HG02943 (cell line): ENCODE measurements at regions not wholly inside any gene's neighbourhood (a gene's known extent, or its start where the extent isn't known, plus 50 kb on each side); places are given as distances from the start of the nearest gene placed in this dataset.

Experiments used
- ATAC-seq: cut with Tn5 transposase; IDR thresholded peaks from one replicate; pipeline ENCODE4 v1.9.1; 2021; ENCODE audit warnings: mild to moderate bottlenecking, low read depth, moderate library complexity; ENCODE audit not compliant: unreplicated experiment

DNA sequence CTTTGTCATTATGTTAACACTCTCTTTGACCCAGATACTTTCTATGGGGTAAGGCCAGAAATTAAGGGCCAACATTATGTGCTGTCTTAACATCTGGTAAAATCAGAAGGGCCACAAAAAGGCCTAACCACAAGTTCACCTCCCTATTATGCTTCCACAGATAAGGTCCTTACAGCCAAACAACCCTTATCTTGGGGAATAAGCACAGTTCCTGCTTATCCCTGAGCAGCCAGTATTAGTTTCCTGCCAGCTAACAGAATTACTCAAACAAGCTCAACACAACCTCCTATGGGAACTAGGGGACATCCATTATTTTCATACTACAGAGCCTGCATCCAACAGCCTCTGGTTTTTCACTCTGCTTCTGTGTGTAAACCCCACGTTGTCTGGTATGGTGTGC is 724.8 kb downstream of the HACE1 start:
- ATAC-seq: no peak

DNA sequence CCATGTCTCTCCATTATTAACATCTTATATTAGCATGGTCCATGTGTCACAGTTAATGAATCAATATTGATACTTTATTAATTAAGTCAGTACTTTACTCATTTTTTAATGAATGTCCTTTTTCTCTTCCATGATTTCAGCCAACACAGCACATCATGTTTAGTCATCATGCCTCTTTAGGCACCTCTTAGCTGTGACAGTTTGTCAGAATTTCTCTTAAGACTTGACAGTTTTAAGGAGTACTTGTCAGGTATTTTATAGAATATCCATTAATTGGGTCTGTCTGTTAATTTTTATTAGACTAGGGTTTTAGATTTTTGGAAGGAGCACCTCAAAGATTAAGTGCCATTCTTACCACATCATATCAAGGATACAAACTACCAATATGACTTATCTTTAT is 729.4 kb downstream of the HACE1 start:
- ATAC-seq: no peak

GRCh38 chr6:104126315-104127005 is 733.3 kb downstream of the HACE1 start:
- no peak for ATAC-seq

GRCh38 chr6:104123227-104123626 is 736.5 kb downstream of the HACE1 start:
- no peak for ATAC-seq

DNA sequence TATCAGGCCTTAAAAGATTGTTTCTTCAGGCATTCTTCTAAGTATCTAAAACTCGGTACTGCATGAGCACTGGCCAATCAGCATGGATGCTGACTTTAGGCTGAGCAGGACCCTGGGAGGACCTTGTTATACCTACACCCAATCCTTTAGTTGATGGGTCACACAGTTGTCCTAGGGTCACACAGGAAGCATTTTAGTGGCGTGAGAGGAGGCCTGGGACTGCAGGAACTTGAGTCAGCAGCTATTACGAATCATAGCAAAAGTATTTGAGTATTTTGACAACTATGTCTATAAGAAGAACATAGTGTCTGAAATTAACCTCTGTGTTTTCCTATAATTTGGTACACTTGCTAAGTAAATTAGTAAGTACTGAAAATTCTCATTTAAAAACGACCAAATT is 741.4 kb downstream of the HACE1 start:
- ATAC-seq: no peak

GRCh38 chr6:104109806-104110205 is 749.9 kb downstream of the HACE1 start:
- no peak for ATAC-seq

DNA sequence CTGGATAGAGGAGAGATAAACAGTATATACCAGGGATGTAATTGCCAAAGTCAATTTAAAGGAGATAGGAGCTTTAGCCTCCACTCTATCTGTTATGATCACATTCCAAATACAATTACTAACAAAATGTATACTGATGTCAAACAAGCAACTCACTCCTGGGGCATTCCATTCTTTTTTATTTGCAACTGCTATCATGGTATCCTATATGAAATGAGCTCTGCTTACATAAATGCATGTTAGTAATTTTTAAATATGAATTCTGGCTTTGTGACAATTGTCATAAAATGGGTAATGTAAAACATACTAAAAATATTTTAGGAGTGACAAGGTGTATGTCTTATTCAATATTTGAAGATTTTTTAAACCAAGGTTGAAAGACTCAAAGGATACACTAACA is 751.1 kb downstream of the HACE1 start:
- ATAC-seq: no peak

- ATAC-seq: no peak
These were observed 763.9 kb downstream of the HACE1 start for GRCh38 chr6:104095661-104096416.

DNA sequence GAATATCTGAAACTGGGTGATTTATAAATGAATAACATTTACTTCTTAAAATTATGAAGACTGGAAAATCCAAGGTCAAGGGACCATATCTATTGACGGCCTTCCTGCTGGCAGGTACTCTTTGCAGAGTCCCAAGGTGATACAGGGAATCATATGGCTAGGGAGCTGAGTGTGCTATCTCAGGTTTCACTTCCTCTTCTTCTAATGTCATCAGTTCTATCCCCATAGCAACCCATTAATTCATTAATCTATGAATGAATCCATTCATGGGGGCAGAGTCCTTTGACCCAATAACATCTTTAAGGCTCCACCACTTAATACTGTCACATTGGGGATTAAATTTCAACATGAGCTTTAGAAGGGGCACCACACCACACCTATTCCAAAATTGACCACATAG is 772.0 kb downstream of the HACE1 start:
- no peak for ATAC-seq

DNA sequence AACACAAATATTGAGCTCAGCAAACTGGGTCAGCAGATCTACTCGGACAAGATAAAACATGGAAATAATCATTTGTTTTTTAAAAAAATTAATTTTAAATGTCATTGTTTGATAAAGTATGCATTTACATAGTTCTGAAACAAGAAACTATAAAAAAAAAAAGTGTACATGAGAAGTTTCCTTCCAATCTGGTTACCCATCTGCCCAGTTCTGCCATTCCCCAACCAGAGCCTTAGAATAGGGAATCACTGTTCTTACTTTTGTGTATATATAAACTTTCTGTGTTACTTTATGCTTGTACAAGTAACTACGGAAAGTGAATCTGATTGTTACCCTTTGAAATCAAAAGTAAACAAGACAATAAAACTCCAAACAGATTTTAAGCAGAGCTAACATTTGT is 791.4 kb downstream of the HACE1 start:
- ATAC-seq: no peak

- ATAC-seq: no peak
These were observed 794.8 kb downstream of the HACE1 start for GRCh38 chr6:104064876-104065275.

GRCh38 chr6:104050455-104050854 is 809.3 kb downstream of the HACE1 start:
- no peak for ATAC-seq

- no peak for ATAC-seq
These were observed 813.3 kb downstream of the HACE1 start for GRCh38 chr6:104046426-104046825.

DNA sequence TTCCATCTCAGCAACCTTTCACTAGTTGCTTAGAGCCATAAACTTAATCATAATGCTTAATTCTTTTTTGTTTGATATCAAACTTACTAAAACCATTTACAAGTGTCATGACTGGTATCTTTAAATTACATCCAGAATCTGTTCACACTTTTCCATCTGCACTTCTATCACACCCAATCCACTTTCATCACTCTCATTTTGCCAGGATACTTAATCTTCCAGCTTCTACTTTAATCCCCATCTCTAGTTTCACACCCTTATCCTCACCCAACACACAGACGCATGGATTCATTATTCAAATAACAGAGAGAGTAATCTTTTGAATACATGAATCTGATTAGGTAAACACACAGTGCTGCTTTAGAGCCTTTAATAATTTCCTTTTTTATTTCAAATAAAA is 828.4 kb downstream of the HACE1 start:
- ATAC-seq: no peak

- ATAC-seq: no peak
These were observed 837.6 kb downstream of the HACE1 start for GRCh38 chr6:104022126-104022525.

DNA sequence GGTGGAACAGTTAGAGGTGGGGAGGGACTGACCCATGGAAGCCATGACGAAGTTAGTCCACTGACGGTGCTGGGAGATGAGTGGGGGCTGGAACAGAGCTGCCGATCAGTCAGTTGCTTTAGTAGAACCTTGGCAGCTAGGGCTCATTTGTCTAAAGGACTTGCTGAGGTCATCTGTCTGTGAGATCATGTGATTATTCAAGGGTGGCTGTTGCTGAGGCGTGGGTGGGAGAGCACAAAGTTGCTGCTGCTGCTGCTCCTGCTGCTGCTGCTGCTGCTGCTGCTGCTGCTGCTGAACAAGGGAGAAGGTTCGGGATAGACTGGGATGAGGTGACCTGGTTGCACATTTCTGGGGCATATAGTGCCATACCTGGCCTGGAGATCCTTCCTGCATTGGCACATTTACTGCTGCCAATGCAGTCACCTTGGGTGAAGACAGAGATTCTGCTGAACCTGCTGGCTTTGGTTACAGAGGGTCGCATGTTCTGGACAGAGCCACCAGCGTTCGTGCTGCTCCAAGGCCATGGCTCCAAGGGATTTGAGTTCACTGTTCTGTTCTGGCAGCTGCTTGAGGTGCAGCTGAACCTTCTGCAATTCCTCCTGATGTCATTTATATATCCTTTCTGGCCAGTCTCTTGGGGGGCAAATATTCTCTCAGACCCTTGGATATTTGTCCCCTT is 840.5 kb downstream of the HACE1 start:
- no peak for ATAC-seq

DNA sequence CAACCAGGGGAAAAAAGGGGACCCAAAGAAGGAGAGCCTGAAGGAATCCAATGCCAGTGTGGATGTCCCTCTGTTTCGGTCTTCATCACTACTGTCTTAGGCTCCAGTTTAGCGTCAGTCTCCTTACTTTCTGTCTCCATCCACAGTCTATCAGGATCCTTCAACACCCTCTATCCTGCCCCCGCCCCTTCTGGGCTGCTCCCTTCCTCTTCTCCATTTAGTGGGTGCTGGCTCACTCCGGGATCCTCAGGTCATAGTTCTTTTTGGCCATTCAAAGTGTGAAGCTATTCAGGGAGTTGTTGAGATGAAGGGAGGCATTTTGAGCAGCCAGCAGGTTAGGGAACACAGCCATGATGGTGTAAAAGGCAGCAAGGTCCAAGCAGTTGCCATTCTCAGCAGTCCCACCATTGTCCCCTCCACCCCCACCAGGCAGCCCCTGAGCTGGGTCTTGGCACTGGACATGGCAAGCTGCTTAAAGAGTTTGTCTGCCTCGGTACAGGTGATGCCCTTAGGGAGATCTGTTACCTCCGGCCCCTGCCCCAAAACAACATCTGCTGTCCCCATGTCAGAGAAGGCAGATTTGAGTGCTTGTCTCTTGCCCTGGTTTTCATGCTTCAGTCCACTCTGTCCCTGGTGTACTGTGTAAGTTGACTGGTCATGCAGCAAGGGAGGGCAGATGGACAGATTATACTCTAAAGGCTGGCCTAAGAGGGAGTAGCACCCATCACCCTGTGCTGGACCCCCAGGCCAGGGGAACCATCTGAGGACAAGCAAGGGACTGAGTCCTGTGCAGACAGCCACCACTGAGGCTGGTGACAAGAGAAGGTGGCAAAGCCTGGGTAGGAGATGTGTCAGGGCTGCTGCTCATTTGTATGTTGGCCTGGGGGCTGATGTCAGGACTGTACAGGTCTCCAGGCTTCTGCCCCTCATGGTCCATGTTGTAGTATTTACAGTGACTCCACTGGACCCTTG is 842.0 kb downstream of the HACE1 start:
- no peak for ATAC-seq

DNA sequence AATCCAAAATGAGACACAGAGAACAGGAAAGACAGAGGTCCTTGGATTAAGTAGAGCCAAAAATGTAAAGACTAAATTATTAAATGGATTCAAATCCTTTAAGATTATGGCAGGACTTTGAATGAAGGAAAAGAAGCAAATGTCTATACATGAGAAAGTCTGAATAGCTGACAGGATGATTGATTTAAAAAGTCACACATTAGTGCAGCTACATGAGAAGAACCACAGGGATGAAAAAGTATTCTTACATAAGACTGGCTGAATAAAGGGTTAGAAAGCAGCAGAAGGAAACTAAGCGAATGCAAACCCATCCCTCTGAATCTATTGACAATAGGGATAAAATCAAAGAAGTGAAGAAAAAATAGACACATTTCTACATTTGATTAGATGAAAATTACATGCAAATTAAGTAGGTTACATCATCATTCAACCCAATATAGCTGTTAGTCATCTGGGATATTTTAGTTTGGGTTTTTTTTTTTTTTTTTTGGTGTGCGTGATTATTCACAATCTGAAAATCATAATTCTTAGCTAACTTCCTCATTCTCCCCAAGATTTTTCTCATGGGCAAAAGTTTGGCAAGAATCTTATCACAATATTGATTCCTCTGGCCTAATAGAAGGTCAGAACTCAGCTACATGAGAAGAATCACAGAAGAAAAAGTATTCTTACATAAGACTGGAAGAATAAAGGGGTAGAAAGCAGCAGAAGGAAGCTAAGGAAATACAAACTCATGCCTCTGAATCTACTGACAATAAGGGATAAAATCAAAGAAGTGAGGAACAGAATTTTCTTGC is 845.4 kb downstream of the HACE1 start:
- no peak for ATAC-seq

DNA sequence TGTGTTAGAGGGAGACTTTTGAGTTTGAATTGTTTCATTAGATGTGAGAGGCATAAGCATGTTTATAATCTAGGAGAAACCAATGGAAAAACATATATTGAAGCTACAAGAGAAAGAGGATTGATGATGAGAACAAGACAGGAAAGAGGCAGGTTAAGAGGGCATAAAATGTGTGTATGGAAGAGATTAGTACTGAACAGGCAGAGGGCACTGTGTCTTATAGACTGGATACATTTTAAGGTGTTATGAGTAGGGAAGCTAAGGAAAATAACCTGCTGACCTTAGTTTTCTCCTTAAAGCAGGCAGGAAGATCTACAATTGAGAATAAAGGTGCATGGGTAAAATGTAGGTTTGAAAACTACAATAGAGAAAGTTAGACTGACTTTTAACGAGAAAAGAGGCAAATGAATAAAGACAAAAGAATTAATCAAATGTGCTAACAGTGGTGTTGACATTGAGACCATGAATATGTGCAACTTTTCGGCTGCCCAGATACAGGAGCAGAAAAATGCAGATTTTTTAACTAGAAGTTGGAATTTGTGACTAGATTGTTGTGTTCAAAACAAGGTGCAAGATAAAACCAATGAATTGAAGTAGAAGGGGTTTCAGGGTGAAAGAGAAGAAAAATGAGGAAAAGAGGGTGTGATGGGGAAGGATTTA is 846.3 kb downstream of the HACE1 start:
- no peak for ATAC-seq
